ENCODE measurements at regions not wholly inside any gene's neighbourhood (a gene's known extent, or its start where the extent isn't known, plus 50 kb on each side); places are given as distances from the start of the nearest gene placed in this dataset.

- no peak overlapping the region for H3K9ac ChIP-seq (ENCODE audit: low read length in 2 of 2)
- H3K4me3 ChIP-seq (ENCODE audit: low read length in 2 of 2) = no peak overlapping the region
- no peak overlapping the region for H3K27ac ChIP-seq (ENCODE audit: low read length)
- H3K4me1 ChIP-seq (ENCODE audit: control insufficient read depth, insufficient read depth, low read length) = peaks cover 7% of the 10 kb centered on the region
- H3K27me3 ChIP-seq (ENCODE audit: control insufficient read depth in 1 of 2, insufficient read depth in 2 of 2, low read length in 2 of 2) = no peaks in the 10 kb centered on the region
- no peaks in the 10 kb centered on the region for H3K36me3 ChIP-seq (ENCODE audit: control insufficient read depth in 2 of 2, insufficient read depth in 2 of 2, low read length in 2 of 2)
- no peaks in the 10 kb centered on the region for H3K9me3 ChIP-seq (ENCODE audit: control insufficient read depth in 2 of 2, low read length in 2 of 2)
These were observed 112.5 kb upstream of the SLC44A3 start for GRCh38 chr1:94707321-94708298.

GRCh38 chr1:94702442-94702815 is 117.7 kb upstream of the SLC44A3 start:
- no peaks in the 10 kb centered on the region for H3K9me3 ChIP-seq (ENCODE audit: control insufficient read depth in 2 of 2, low read length in 2 of 2)
- no peaks in the 10 kb centered on the region for H3K36me3 ChIP-seq (ENCODE audit: control insufficient read depth in 2 of 2, insufficient read depth in 2 of 2, low read length in 2 of 2)
- H3K27ac ChIP-seq (ENCODE audit: low read length) = no peak overlapping the region

GRCh38 chr1:94701796-94702441 is 118.2 kb upstream of the SLC44A3 start:
- no peak overlapping the region for H3K9ac ChIP-seq (ENCODE audit: low read length in 2 of 2)
- no peak overlapping the region for H3K27ac ChIP-seq (ENCODE audit: low read length)
- H3K27me3 ChIP-seq (ENCODE audit: control insufficient read depth in 1 of 2, insufficient read depth in 2 of 2, low read length in 2 of 2) = no peaks in the 10 kb centered on the region
- no peaks in the 10 kb centered on the region for H3K4me1 ChIP-seq (ENCODE audit: control insufficient read depth, insufficient read depth, low read length)
- H3K36me3 ChIP-seq (ENCODE audit: control insufficient read depth in 2 of 2, insufficient read depth in 2 of 2, low read length in 2 of 2) = no peaks in the 10 kb centered on the region
- no peaks in the 10 kb centered on the region for H3K9me3 ChIP-seq (ENCODE audit: control insufficient read depth in 2 of 2, low read length in 2 of 2)
- no peak overlapping the region for H3K4me3 ChIP-seq (ENCODE audit: low read length in 2 of 2)

More at GRCh38 chr1:94702442-94702815, 117.7 kb upstream of the SLC44A3 start:
- no peak overlapping the region for H3K9ac ChIP-seq (ENCODE audit: low read length in 2 of 2)
- no peaks in the 10 kb centered on the region for H3K27me3 ChIP-seq (ENCODE audit: control insufficient read depth in 1 of 2, insufficient read depth in 2 of 2, low read length in 2 of 2)
- no peak overlapping the region for H3K4me3 ChIP-seq (ENCODE audit: low read length in 2 of 2)
- peaks cover 1% of the 10 kb centered on the region for H3K4me1 ChIP-seq (ENCODE audit: control insufficient read depth, insufficient read depth, low read length)

- H3K27me3 ChIP-seq (ENCODE audit: control insufficient read depth in 1 of 2, insufficient read depth in 2 of 2, low read length in 2 of 2) = no peaks in the 10 kb centered on the region
- H3K9ac ChIP-seq (ENCODE audit: low read length in 2 of 2) = no peak overlapping the region
- no peaks in the 10 kb centered on the region for H3K4me1 ChIP-seq (ENCODE audit: control insufficient read depth, insufficient read depth, low read length)
- H3K27ac ChIP-seq (ENCODE audit: low read length) = no peak overlapping the region
- no peaks in the 10 kb centered on the region for H3K36me3 ChIP-seq (ENCODE audit: control insufficient read depth in 2 of 2, insufficient read depth in 2 of 2, low read length in 2 of 2)
- no peaks in the 10 kb centered on the region for H3K9me3 ChIP-seq (ENCODE audit: control insufficient read depth in 2 of 2, low read length in 2 of 2)
- no peak overlapping the region for H3K4me3 ChIP-seq (ENCODE audit: low read length in 2 of 2)
These were observed 121.2 kb upstream of the SLC44A3 start for GRCh38 chr1:94698759-94699502.

GRCh38 chr1:94698356-94698755 is 121.8 kb upstream of the SLC44A3 start:
- Histone ChIP-seq H3K9me3 (ENCODE audit: control insufficient read depth in 2 of 2, low read length in 2 of 2) (no peaks in the 10 kb centered on the region), H3K4me3 (ENCODE audit: low read length in 2 of 2) (no peak overlapping the region), H3K27me3 (ENCODE audit: control insufficient read depth in 1 of 2, insufficient read depth in 2 of 2, low read length in 2 of 2) (no peaks in the 10 kb centered on the region), H3K27ac (ENCODE audit: low read length) (no peak overlapping the region), H3K36me3 (ENCODE audit: control insufficient read depth in 2 of 2, insufficient read depth in 2 of 2, low read length in 2 of 2) (no peaks in the 10 kb centered on the region), H3K9ac (ENCODE audit: low read length in 2 of 2) (no peak overlapping the region), H3K4me1 (ENCODE audit: control insufficient read depth, insufficient read depth, low read length) (no peaks in the 10 kb centered on the region)

GRCh38 chr1:94697839-94698238 is 122.3 kb upstream of the SLC44A3 start:
- no peaks in the 10 kb centered on the region for H3K4me1 ChIP-seq (ENCODE audit: control insufficient read depth, insufficient read depth, low read length)
- H3K9ac ChIP-seq (ENCODE audit: low read length in 2 of 2) = no peak overlapping the region
- H3K4me3 ChIP-seq (ENCODE audit: low read length in 2 of 2) = no peak overlapping the region
- no peaks in the 10 kb centered on the region for H3K9me3 ChIP-seq (ENCODE audit: control insufficient read depth in 2 of 2, low read length in 2 of 2)
- H3K27me3 ChIP-seq (ENCODE audit: control insufficient read depth in 1 of 2, insufficient read depth in 2 of 2, low read length in 2 of 2) = no peaks in the 10 kb centered on the region
- H3K27ac ChIP-seq (ENCODE audit: low read length) = no peak overlapping the region
- no peaks in the 10 kb centered on the region for H3K36me3 ChIP-seq (ENCODE audit: control insufficient read depth in 2 of 2, insufficient read depth in 2 of 2, low read length in 2 of 2)

- H3K9ac ChIP-seq (ENCODE audit: low read length in 2 of 2) = no peak overlapping the region
- H3K27ac ChIP-seq (ENCODE audit: low read length) = no peak overlapping the region
- H3K4me1 ChIP-seq (ENCODE audit: control insufficient read depth, insufficient read depth, low read length) = peaks cover 2% of the 10 kb centered on the region
- no peaks in the 10 kb centered on the region for H3K36me3 ChIP-seq (ENCODE audit: control insufficient read depth in 2 of 2, insufficient read depth in 2 of 2, low read length in 2 of 2)
- no peaks in the 10 kb centered on the region for H3K9me3 ChIP-seq (ENCODE audit: control insufficient read depth in 2 of 2, low read length in 2 of 2)
- H3K4me3 ChIP-seq (ENCODE audit: low read length in 2 of 2) = no peak overlapping the region
- no peaks in the 10 kb centered on the region for H3K27me3 ChIP-seq (ENCODE audit: control insufficient read depth in 1 of 2, insufficient read depth in 2 of 2, low read length in 2 of 2)
These were observed 125.8 kb upstream of the SLC44A3 start for GRCh38 chr1:94694226-94694915.

- no peak overlapping the region for H3K4me3 ChIP-seq (ENCODE audit: low read length in 2 of 2)
- H3K9ac ChIP-seq (ENCODE audit: low read length in 2 of 2) = no peak overlapping the region
- H3K27me3 ChIP-seq (ENCODE audit: control insufficient read depth in 1 of 2, insufficient read depth in 2 of 2, low read length in 2 of 2) = no peaks in the 10 kb centered on the region
- H3K36me3 ChIP-seq (ENCODE audit: control insufficient read depth in 2 of 2, insufficient read depth in 2 of 2, low read length in 2 of 2) = no peaks in the 10 kb centered on the region
- no peak overlapping the region for H3K27ac ChIP-seq (ENCODE audit: low read length)
- H3K9me3 ChIP-seq (ENCODE audit: control insufficient read depth in 2 of 2, low read length in 2 of 2) = no peaks in the 10 kb centered on the region
- peaks cover 6% of the 10 kb centered on the region for H3K4me1 ChIP-seq (ENCODE audit: control insufficient read depth, insufficient read depth, low read length)
These were observed 126.7 kb upstream of the SLC44A3 start for GRCh38 chr1:94693435-94693834.

GRCh38 chr1:94693029-94693428 is 127.1 kb upstream of the SLC44A3 start:
- Histone ChIP-seq H3K36me3 (ENCODE audit: control insufficient read depth in 2 of 2, insufficient read depth in 2 of 2, low read length in 2 of 2) (no peaks in the 10 kb centered on the region), H3K27me3 (ENCODE audit: control insufficient read depth in 1 of 2, insufficient read depth in 2 of 2, low read length in 2 of 2) (no peaks in the 10 kb centered on the region), H3K9ac (ENCODE audit: low read length in 2 of 2) (no peak overlapping the region), H3K4me3 (ENCODE audit: low read length in 2 of 2) (no peak overlapping the region), H3K4me1 (ENCODE audit: control insufficient read depth, insufficient read depth, low read length) (peaks cover 6% of the 10 kb centered on the region), H3K27ac (ENCODE audit: low read length) (no peak overlapping the region), H3K9me3 (ENCODE audit: control insufficient read depth in 2 of 2, low read length in 2 of 2) (no peaks in the 10 kb centered on the region)

GRCh38 chr1:94688646-94689045 is 131.5 kb upstream of the SLC44A3 start:
- Histone ChIP-seq H3K27ac (ENCODE audit: low read length) (no peak overlapping the region), H3K9ac (ENCODE audit: low read length in 2 of 2) (no peak overlapping the region)

More at GRCh38 chr1:94688646-94689045, 131.5 kb upstream of the SLC44A3 start:
- peaks cover 6% of the 10 kb centered on the region for H3K4me1 ChIP-seq (ENCODE audit: control insufficient read depth, insufficient read depth, low read length)
- H3K36me3 ChIP-seq (ENCODE audit: control insufficient read depth in 2 of 2, insufficient read depth in 2 of 2, low read length in 2 of 2) = no peaks in the 10 kb centered on the region
- no peaks in the 10 kb centered on the region for H3K9me3 ChIP-seq (ENCODE audit: control insufficient read depth in 2 of 2, low read length in 2 of 2)
- H3K27me3 ChIP-seq (ENCODE audit: control insufficient read depth in 1 of 2, insufficient read depth in 2 of 2, low read length in 2 of 2) = no peaks in the 10 kb centered on the region
- no peak overlapping the region for H3K4me3 ChIP-seq (ENCODE audit: low read length in 2 of 2)

All from stomach smooth muscle (tissue), 2 donors.